Calu3 (cell line): ENCODE measurements at regions not wholly inside any gene's neighbourhood (a gene's known extent, or its start where the extent isn't known, plus 50 kb on each side); places are given as distances from the start of the nearest gene placed in this dataset.

Source experiments
- BruUV-seq: library from RNA; stranded (reverse); fragments of 400-500 nt; replicated peaks from 2 replicates; lab custom pipeline; 2021; lab: Mats Ljungman, UMichigan
- CTCF ChIA-PET: fragments of 300-600 bp; sonication (Branson Sonifier 250); formaldehyde crosslinking; loops from one replicate; lab custom pipeline; 2022; ENCODE audit warnings: antibody characterized with exemption; lab: Charles Lee
- DNase-seq: peaks from one replicate; pipeline ENCODE4 v3.0.0; 2022
- H3K27ac Mint-ChIP-seq: one replicate; pipeline ENCODE4 v1.8.0; 2022; ENCODE audit warnings: mixed read lengths; ENCODE audit not compliant: unreplicated experiment
- H3K27me3 Mint-ChIP-seq: one replicate; pipeline ENCODE4 v1.8.0; 2022; ENCODE audit warnings: mixed read lengths; ENCODE audit not compliant: unreplicated experiment
- H3K36me3 Mint-ChIP-seq: one replicate; pipeline ENCODE4 v1.8.0; 2022; ENCODE audit warnings: mild to moderate bottlenecking, moderate library complexity, mixed read lengths; ENCODE audit not compliant: insufficient read depth, unreplicated experiment
- H3K4me1 Mint-ChIP-seq: one replicate; pipeline ENCODE4 v1.8.0; 2022; ENCODE audit warnings: mild to moderate bottlenecking, low read depth, mixed read lengths; ENCODE audit not compliant: unreplicated experiment
- H3K4me3 Mint-ChIP-seq: one replicate; pipeline ENCODE4 v1.8.0; 2022; ENCODE audit warnings: mild to moderate bottlenecking, low read depth, moderate library complexity, mixed read lengths; ENCODE audit not compliant: unreplicated experiment
- H3K9me3 Mint-ChIP-seq: one replicate; pipeline ENCODE4 v1.8.0; 2022; ENCODE audit warnings: low read depth, mixed read lengths; ENCODE audit not compliant: unreplicated experiment
- intact Hi-C: fragments of 100-400 bp; cut with micrococcal nuclease; formaldehyde crosslinking; loops from one replicate; pipeline ENCODE4 v1.10.0; 2022; ENCODE audit not compliant: unreplicated experiment
- TF ChIP-seq, protein P1 (sequence below): fragments of 200-600 bp; IDR thresholded peaks from one replicate; pipeline ENCODE4 v1.8.0; 2022; ENCODE audit warnings: antibody characterized with exemption; ENCODE audit not compliant: unreplicated experiment

DNA sequence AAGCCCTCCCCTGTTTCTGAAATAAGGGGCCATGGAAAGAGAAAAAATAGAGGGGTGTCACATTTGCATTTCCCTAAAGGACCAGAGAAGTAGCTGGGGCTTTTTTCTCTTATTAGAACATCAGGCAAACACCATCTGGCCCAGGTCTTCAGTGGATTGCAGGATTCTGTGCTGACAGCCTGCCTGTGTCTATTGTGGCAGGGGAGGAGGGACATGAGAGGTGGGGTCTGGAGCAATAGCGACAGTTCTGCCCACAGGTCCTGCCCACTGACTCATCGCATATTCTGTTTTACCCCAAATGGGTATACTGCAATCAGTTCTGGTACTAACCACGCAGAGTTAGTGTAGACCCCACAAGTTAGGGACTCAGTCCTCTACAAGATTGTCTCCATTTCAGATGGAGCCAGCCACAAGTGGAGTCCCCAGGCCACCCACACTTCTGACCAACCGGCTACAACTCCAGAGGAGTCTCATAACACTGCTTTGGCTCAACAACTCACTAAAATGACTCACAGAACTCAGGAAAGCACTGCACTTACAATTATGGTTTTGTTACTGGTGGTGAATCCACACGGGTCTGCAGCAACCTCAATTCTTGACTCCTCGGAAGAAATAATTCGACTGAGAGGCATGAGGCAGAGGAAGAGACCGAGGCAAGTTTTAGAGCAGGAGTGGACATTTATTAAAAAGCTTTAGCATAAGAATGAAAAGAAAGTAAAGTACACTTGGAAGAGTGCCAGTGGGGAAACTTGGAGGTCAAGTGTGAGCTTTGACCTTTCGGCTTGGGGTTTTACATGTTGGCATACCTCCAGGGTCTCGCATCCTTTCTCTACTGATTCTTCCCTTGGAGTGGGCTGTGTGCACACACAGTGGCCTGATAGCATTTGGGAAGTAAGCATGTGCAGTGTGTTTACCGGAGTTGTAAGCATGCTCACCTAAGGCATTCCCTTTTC lies 146.4 kb upstream of the SPATS2L start:
- H3K36me3 Mint-ChIP-seq: peaks cover 8% of the 10 kb centered on the region
- TF ChIP-seq, protein P1, sequence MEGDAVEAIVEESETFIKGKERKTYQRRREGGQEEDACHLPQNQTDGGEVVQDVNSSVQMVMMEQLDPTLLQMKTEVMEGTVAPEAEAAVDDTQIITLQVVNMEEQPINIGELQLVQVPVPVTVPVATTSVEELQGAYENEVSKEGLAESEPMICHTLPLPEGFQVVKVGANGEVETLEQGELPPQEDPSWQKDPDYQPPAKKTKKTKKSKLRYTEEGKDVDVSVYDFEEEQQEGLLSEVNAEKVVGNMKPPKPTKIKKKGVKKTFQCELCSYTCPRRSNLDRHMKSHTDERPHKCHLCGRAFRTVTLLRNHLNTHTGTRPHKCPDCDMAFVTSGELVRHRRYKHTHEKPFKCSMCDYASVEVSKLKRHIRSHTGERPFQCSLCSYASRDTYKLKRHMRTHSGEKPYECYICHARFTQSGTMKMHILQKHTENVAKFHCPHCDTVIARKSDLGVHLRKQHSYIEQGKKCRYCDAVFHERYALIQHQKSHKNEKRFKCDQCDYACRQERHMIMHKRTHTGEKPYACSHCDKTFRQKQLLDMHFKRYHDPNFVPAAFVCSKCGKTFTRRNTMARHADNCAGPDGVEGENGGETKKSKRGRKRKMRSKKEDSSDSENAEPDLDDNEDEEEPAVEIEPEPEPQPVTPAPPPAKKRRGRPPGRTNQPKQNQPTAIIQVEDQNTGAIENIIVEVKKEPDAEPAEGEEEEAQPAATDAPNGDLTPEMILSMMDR: no peak
- peak; percentile 8 for DNase-seq
- no TSS peak for BruUV-seq
- H3K4me1 Mint-ChIP-seq: peaks cover 45% of the 10 kb centered on the region
- peak overlapping the region; percentile 17 for H3K27ac Mint-ChIP-seq
- intact Hi-C loops: loop anchor here (5.0 to 10.0 kb wide), 2 partner anchors 142 to 175 kb away; no protein-coding TSS in a partner anchor
- H3K27me3 Mint-ChIP-seq: no peaks in the 10 kb centered on the region
- CTCF ChIA-PET: interaction anchor here (1.6 kb wide), 1 partner anchor 143 kb away, joined by 3 read pairs; no protein-coding TSS in a partner anchor
- H3K9me3 Mint-ChIP-seq: no peaks in the 10 kb centered on the region
- H3K4me3 Mint-ChIP-seq: peak overlapping the region; percentile 6

DNA sequence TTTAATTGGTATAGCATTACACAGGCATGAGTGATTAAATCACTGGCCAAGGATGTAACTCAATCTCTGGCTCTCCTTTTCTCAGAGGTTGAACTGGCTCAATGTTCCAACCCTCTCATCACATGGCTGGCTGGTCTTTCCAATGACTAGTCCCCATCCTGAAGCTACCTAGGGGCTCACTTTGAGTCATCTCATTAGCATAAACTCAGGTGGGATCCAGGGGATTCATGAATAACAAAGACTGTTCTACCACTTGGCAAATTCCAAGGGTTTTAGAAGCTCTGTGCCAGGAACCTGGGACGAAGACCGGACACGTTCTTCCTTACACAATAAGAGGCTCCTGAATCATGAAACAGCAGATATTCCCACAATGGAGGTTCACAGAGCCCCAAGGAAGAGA lies 145.0 kb upstream of the SPATS2L start:
- no peak overlapping the region for H3K27ac Mint-ChIP-seq
- H3K36me3 Mint-ChIP-seq: peaks cover 8% of the 10 kb centered on the region
- no peak overlapping the region for H3K4me3 Mint-ChIP-seq
- no peaks in the 10 kb centered on the region for H3K9me3 Mint-ChIP-seq
- H3K27me3 Mint-ChIP-seq: no peaks in the 10 kb centered on the region
- BruUV-seq: no TSS peak
- TF ChIP-seq, protein P1: no peak
- CTCF ChIA-PET: no interaction called here
- intact Hi-C loops: no loop called here
- no peak for DNase-seq
- H3K4me1 Mint-ChIP-seq: peaks cover 42% of the 10 kb centered on the region

DNA sequence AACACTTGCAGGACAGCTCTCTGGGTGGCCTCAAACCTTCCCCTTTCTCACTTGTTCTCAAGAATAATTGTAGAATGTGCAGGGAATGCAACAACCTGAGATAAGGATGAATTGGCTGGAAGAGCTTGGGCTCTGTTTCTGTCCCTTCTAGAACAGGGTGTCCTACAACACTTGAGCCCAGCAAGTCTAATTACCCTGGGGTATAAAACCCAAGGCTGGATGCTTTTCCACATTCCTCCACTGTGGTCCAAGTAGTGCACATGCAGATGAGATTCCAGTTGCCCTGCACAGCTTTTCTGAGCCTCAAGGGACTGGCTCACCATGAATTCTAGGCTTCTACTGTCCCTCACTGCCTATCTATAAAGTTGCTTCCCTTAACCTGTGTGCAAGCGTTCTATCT lies 140.8 kb upstream of the SPATS2L start:
- no TSS peak for BruUV-seq
- Mint-ChIP-seq H3K36me3 (peaks cover 8% of the 10 kb centered on the region), H3K4me1 (peaks cover 14% of the 10 kb centered on the region), H3K27me3 (no peaks in the 10 kb centered on the region), H3K4me3 (no peak overlapping the region), H3K27ac (no peak overlapping the region), H3K9me3 (no peaks in the 10 kb centered on the region)
- CTCF ChIA-PET: interaction anchor here (0.7 kb wide), 2 partner anchors 11 to 170 kb away, joined by 4 to 5 read pairs; no protein-coding TSS in a partner anchor
- TF ChIP-seq, protein P1: no peak
- intact Hi-C loops: no loop called here
- no peak for DNase-seq

DNA sequence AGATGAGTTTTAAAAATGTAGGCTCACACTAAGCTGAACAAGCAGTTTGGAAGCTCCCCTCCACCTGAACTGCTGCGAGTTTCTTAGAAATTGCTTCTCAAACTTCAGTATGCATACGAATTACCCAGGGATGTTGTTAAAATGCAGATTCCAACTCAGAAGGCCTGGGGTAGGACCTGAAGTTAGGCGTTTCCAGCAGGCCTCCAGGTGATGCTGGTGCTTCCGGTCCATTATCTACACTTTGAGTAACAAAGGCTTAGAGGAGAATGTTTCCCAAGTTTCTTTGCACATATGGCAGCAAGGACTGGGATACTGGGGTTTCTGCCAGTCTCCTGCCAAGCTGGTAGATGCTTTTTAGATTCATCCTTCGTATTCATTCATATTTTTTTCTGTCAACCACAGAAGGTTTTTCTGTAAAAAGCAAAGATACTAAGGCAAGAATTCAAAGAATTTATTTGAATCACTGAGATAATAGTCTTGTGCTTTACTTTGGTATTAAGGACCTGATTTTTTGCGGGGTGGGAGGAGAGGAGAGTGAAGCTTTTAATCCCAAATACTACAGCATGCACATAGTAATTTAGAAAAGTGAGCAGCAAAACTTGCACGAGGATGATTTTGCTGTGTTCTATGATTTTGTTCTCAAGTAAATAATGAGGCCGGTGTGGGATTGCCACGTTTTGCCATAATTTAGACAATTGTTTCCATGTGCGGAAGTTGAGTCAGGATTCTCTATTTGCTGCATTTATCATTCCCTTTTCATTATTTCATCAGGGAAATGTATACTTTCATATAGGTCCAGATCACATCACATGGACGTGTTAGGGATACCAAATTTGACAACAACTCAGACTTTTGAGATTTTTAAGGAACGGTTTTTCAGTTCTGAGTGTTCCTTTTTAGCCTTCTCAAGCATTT lies 137.6 kb upstream of the SPATS2L start:
- DNase-seq: no peak
- Mint-ChIP-seq H3K36me3 (peaks cover 4% of the 10 kb centered on the region), H3K27me3 (no peaks in the 10 kb centered on the region), H3K4me3 (no peak overlapping the region), H3K4me1 (peaks cover 4% of the 10 kb centered on the region), H3K27ac (no peak overlapping the region), H3K9me3 (peaks cover 8% of the 10 kb centered on the region)
- no TSS peak for BruUV-seq
- CTCF ChIA-PET: no interaction called here
- TF ChIP-seq, protein P1: no peak
- intact Hi-C loops: no loop called here
